Mesendoderm (in vitro differentiated cells): ENCODE measurements at regions not wholly inside any gene's neighbourhood (a gene's known extent, or its start where the extent isn't known, plus 50 kb on each side); places are given as distances from the start of the nearest gene placed in this dataset.

Experiments
- DNase-seq: peaks from one replicate; pipeline ENCODE4 v3.0.0; 2013
- H2AK5ac ChIP-seq: 2 replicates; pipeline ENCODE4 v1.6.1; 2013; ENCODE audit warnings: low read length, inconsistent platforms
- H2BK120ac ChIP-seq: 2 replicates; pipeline ENCODE4 v1.6.1; 2013; ENCODE audit warnings: low read depth, mild to moderate bottlenecking, low read length, moderate library complexity, mixed read lengths
- H2BK15ac ChIP-seq: replicated peaks from 2 replicates; pipeline ENCODE4 v1.6.1; 2013; ENCODE audit warnings: low read depth, mild to moderate bottlenecking, moderate library complexity
- H2BK5ac ChIP-seq: 2 replicates; pipeline ENCODE4 v1.6.1; 2013; ENCODE audit warnings: low read length, inconsistent platforms
- H3K18ac ChIP-seq: 2 replicates; pipeline ENCODE4 v1.6.1; 2013; ENCODE audit warnings: mild to moderate bottlenecking, low read length, mixed read lengths
- H3K23ac ChIP-seq: one replicate; pipeline ENCODE4 v1.6.1; 2013; ENCODE audit warnings: low read length
- H3K27ac ChIP-seq: 2 replicates; pipeline ENCODE4 v1.5.1; 2013; ENCODE audit warnings: low read depth, mild to moderate bottlenecking, inconsistent platforms, low read length, moderate library complexity
- H3K27me3 ChIP-seq: 2 replicates; pipeline ENCODE4 v1.6.1; 2013; ENCODE audit warnings: low read length, control low read depth, mild to moderate bottlenecking, inconsistent platforms; ENCODE audit not compliant: insufficient read depth, poor library complexity
- H3K36me3 ChIP-seq: 2 replicates; pipeline ENCODE4 v1.6.1; 2013; ENCODE audit warnings: low read length, inconsistent platforms; ENCODE audit not compliant: control insufficient read depth, insufficient read depth
- H3K4ac ChIP-seq: one replicate; pipeline ENCODE4 v1.6.1; 2013; ENCODE audit warnings: low read depth, mild to moderate bottlenecking, low read length, moderate library complexity
- H3K4me1 ChIP-seq: 2 replicates; pipeline ENCODE4 v1.6.1; 2013; ENCODE audit warnings: low read depth, low read length, inconsistent platforms; ENCODE audit not compliant: control insufficient read depth
- H3K4me2 ChIP-seq: 2 replicates; pipeline ENCODE4 v1.6.1; 2013; ENCODE audit warnings: low read length
- H3K4me3 ChIP-seq: 2 replicates; pipeline ENCODE4 v1.5.1; 2013; ENCODE audit warnings: mild to moderate bottlenecking, low read length
- H3K56ac ChIP-seq: one replicate; pipeline ENCODE4 v1.6.1; 2013; ENCODE audit warnings: low read length
- H3K79me1 ChIP-seq: 2 replicates; pipeline ENCODE4 v1.6.1; 2013; ENCODE audit warnings: low read length, inconsistent platforms
- H3K79me2 ChIP-seq: 2 replicates; pipeline ENCODE4 v1.6.1; 2013; ENCODE audit warnings: mild to moderate bottlenecking, low read length; ENCODE audit not compliant: control insufficient read depth, insufficient read depth
- H3K9ac ChIP-seq: 2 replicates; pipeline ENCODE4 v1.6.1; 2013; ENCODE audit warnings: low read length, inconsistent platforms
- H4K5ac ChIP-seq: one replicate; pipeline ENCODE4 v1.6.1; 2013; ENCODE audit warnings: low read length
- H4K8ac ChIP-seq: one replicate; pipeline ENCODE4 v1.6.1; 2013; ENCODE audit warnings: low read depth, mild to moderate bottlenecking, control low read depth, low read length, moderate library complexity
- WGBS: extraction: QIAGEN DNeasy Blood & Tissue Kit; methylation state at CpG from one replicate; pipeline ENCODE4 v1.1.7; 2013; ENCODE audit warnings: low lambda C conversion rate, missing lambda C conversion rate; ENCODE audit not compliant: insufficient coverage; ENCODE audit errors: extremely low coverage; 5-methylcytosine and 5-hydroxymethylcytosine counted together

- DNase-seq: no peak
- H2BK120ac ChIP-seq: no peak overlapping the region
- no peaks in the 10 kb centered on the region for H3K4me1 ChIP-seq
- no peak overlapping the region for H2BK5ac ChIP-seq
- no peak overlapping the region for H3K27ac ChIP-seq
- no peak overlapping the region for H3K23ac ChIP-seq
- no CpG with 5 or more reads among the region's 3 CpGs for WGBS
- H4K8ac ChIP-seq: no peak overlapping the region
- H3K4me3 ChIP-seq: no peak overlapping the region
- H3K36me3 ChIP-seq: no peaks in the 10 kb centered on the region
- no peak overlapping the region for H3K4me2 ChIP-seq
- no peak overlapping the region for H2AK5ac ChIP-seq
- no peaks in the 10 kb centered on the region for H3K79me2 ChIP-seq
- H2BK15ac ChIP-seq: no peak overlapping the region
- no peak overlapping the region for H3K4ac ChIP-seq
- no peak overlapping the region for H3K56ac ChIP-seq
- H4K5ac ChIP-seq: no peak overlapping the region
- no peak overlapping the region for H3K18ac ChIP-seq
- no peaks in the 10 kb centered on the region for H3K27me3 ChIP-seq
- H3K79me1 ChIP-seq: no peaks in the 10 kb centered on the region
- no peak overlapping the region for H3K9ac ChIP-seq
These were observed 805.3 kb upstream of the SOX9 start for GRCh38 chr17:71315568-71315967.

GRCh38 chr17:71316176-71316897 is 804.5 kb upstream of the SOX9 start:
- Histone ChIP-seq H3K23ac (no peak overlapping the region), H3K36me3 (no peaks in the 10 kb centered on the region), H3K4me3 (no peak overlapping the region), H3K4ac (no peak overlapping the region), H2BK5ac (no peak overlapping the region), H3K56ac (no peak overlapping the region), H3K27ac (no peak overlapping the region), H3K79me2 (no peaks in the 10 kb centered on the region), H3K9ac (no peak overlapping the region), H3K18ac (no peak overlapping the region), H2AK5ac (no peak overlapping the region), H2BK15ac (no peak overlapping the region), H3K79me1 (no peaks in the 10 kb centered on the region), H3K4me2 (no peak overlapping the region), H4K5ac (no peak overlapping the region), H3K4me1 (no peaks in the 10 kb centered on the region), H2BK120ac (no peak overlapping the region), H4K8ac (no peak overlapping the region), H3K27me3 (no peaks in the 10 kb centered on the region)
- DNase-seq: no peak
- WGBS: no CpG with 5 or more reads among the region's 4 CpGs

- no peak overlapping the region for H3K18ac ChIP-seq
- no peak overlapping the region for H3K9ac ChIP-seq
- H2BK15ac ChIP-seq: no peak overlapping the region
- no peaks in the 10 kb centered on the region for H3K27me3 ChIP-seq
- H3K79me2 ChIP-seq: no peaks in the 10 kb centered on the region
- H3K56ac ChIP-seq: no peak overlapping the region
- H4K5ac ChIP-seq: no peak overlapping the region
- H3K4me1 ChIP-seq: no peaks in the 10 kb centered on the region
- no peaks in the 10 kb centered on the region for H3K79me1 ChIP-seq
- no peak for DNase-seq
- H3K4me2 ChIP-seq: no peak overlapping the region
- H2BK120ac ChIP-seq: no peak overlapping the region
- H3K4me3 ChIP-seq: no peak overlapping the region
- H2AK5ac ChIP-seq: no peak overlapping the region
- H4K8ac ChIP-seq: no peak overlapping the region
- H2BK5ac ChIP-seq: no peak overlapping the region
- no CpG with 5 or more reads among the region's 6 CpGs for WGBS
- H3K4ac ChIP-seq: no peak overlapping the region
- H3K23ac ChIP-seq: no peak overlapping the region
- no peaks in the 10 kb centered on the region for H3K36me3 ChIP-seq
- H3K27ac ChIP-seq: no peak overlapping the region
These were observed 800.6 kb upstream of the SOX9 start for GRCh38 chr17:71320009-71320796.

GRCh38 chr17:71325117-71325516 is 795.7 kb upstream of the SOX9 start:
- Histone ChIP-seq H3K27me3 (no peaks in the 10 kb centered on the region), H3K79me2 (no peaks in the 10 kb centered on the region), H4K5ac (no peak overlapping the region), H2BK120ac (no peak overlapping the region), H3K36me3 (no peaks in the 10 kb centered on the region), H3K4me2 (no peak overlapping the region), H3K27ac (no peak overlapping the region), H3K79me1 (no peaks in the 10 kb centered on the region), H3K4me3 (no peak overlapping the region), H2AK5ac (no peak overlapping the region), H3K4me1 (peaks cover 5% of the 10 kb centered on the region), H3K56ac (no peak overlapping the region), H2BK15ac (no peak overlapping the region), H4K8ac (no peak overlapping the region), H3K4ac (no peak overlapping the region), H3K9ac (no peak overlapping the region), H3K23ac (no peak overlapping the region), H2BK5ac (no peak overlapping the region), H3K18ac (no peak overlapping the region)
- no CpG with 5 or more reads among the region's 1 CpG for WGBS
- no peak for DNase-seq

GRCh38 chr17:71325886-71326285 is 794.9 kb upstream of the SOX9 start:
- no CpG with 5 or more reads among the region's 3 CpGs for WGBS
- no peaks in the 10 kb centered on the region for H3K79me1 ChIP-seq
- no peaks in the 10 kb centered on the region for H3K36me3 ChIP-seq

More at GRCh38 chr17:71325886-71326285, 794.9 kb upstream of the SOX9 start:
- Histone ChIP-seq H3K4ac (no peak overlapping the region), H2BK15ac (no peak overlapping the region), H3K23ac (no peak overlapping the region), H3K4me2 (no peak overlapping the region), H3K27ac (no peak overlapping the region), H3K4me3 (no peak overlapping the region), H3K56ac (no peak overlapping the region), H4K5ac (no peak overlapping the region), H3K9ac (no peak overlapping the region), H2AK5ac (no peak overlapping the region), H4K8ac (no peak overlapping the region), H2BK120ac (no peak overlapping the region), H3K18ac (no peak overlapping the region), H3K4me1 (peaks cover 5% of the 10 kb centered on the region), H3K79me2 (no peaks in the 10 kb centered on the region), H3K27me3 (no peaks in the 10 kb centered on the region), H2BK5ac (no peak overlapping the region)
- no peak for DNase-seq
